Immature natural killer cell (primary cell): ENCODE measurements at regions not wholly inside any gene's neighbourhood (a gene's known extent, or its start where the extent isn't known, plus 50 kb on each side); places are given as distances from the start of the nearest gene placed in this dataset.

Source experiments
- DNase-seq, 3 donors: peaks; one replicate each; pipeline ENCODE4 v3.0.0; 2022; ENCODE audit warnings: mixed read lengths in 1 of 3
- H3K27ac Mint-ChIP-seq, 6 donors: one replicate each; pipeline ENCODE4 v1.8.0; 2020; ENCODE audit warnings: mixed read lengths in 6 of 6, mild to moderate bottlenecking in 5 of 6, inconsistent platforms in 4 of 6, moderate library complexity in 3 of 6
- H3K27me3 Mint-ChIP-seq, 3 donors: one replicate each; pipeline ENCODE4 v1.8.0; 2020 to 2021; ENCODE audit warnings: low read depth in 3 of 3, mild to moderate bottlenecking in 3 of 3, mixed read lengths in 3 of 3, moderate library complexity in 3 of 3, inconsistent platforms in 1 of 3
- H3K36me3 Mint-ChIP-seq, 3 donors: one replicate each; pipeline ENCODE4 v1.8.0; 2020; ENCODE audit warnings: mixed read lengths in 3 of 3, inconsistent platforms in 2 of 3, mild to moderate bottlenecking in 2 of 3
- H3K4me1 Mint-ChIP-seq, 2 donors: one replicate each; pipeline ENCODE4 v1.8.0; 2020; ENCODE audit warnings: inconsistent platforms in 2 of 2, mild to moderate bottlenecking in 2 of 2, mixed read lengths in 2 of 2, moderate library complexity in 1 of 2
- H3K4me3 Mint-ChIP-seq, 5 donors: one replicate each; pipeline ENCODE4 v1.8.0; 2020; ENCODE audit warnings: mild to moderate bottlenecking in 5 of 5, mixed read lengths in 5 of 5, inconsistent platforms in 3 of 5, moderate library complexity in 3 of 5
- H3K9me3 Mint-ChIP-seq, 6 donors: one replicate each; pipeline ENCODE4 v1.8.0; 2020; ENCODE audit warnings: mild to moderate bottlenecking in 6 of 6, mixed read lengths in 6 of 6, inconsistent platforms in 4 of 6, moderate library complexity in 3 of 6

DNA sequence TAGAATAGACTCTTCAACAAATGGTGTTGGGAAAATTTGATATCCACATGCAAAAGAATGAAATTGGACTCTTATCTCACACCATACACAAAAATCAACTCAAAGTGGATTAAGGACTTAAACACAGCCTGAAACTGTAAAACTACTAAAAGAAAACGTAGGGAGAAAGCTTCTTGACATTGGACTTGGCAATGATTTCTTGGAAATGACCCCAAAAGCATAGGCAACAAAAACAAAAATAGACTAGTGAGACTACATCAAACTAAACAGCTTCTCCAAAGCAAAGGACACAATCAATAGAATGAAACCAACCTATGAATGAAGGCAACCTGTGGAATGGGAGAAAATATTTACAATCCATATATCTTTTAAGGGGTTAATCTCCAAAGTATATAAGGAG lies 94.7 kb upstream of the INTU start:
- Mint-ChIP-seq H3K4me3 (no peak overlapping the region), H3K27ac (no peak overlapping the region), H3K27me3 (peaks cover 0 to 5% (median 1%) of the 10 kb centered on the region in 3 donors), H3K36me3 (no peaks in the 10 kb centered on the region), H3K9me3 (peaks cover 0 to 8% (median 0%) of the 10 kb centered on the region in 6 donors), H3K4me1 (no peaks in the 10 kb centered on the region)
- no peak for DNase-seq

GRCh38 chr4:127540497-127541025 lies 92.2 kb upstream of the INTU start:
- Mint-ChIP-seq H3K4me3 (no peak overlapping the region), H3K36me3 (no peaks in the 10 kb centered on the region), H3K4me1 (no peaks in the 10 kb centered on the region), H3K27me3 (peaks cover 0 to 5% (median 1%) of the 10 kb centered on the region in 3 donors), H3K27ac (no peak overlapping the region), H3K9me3 (peaks cover 0 to 4% (median 0%) of the 10 kb centered on the region in 6 donors)
- no peak for DNase-seq

GRCh38 chr4:127545271-127545670 lies 87.5 kb upstream of the INTU start:
- peaks cover 0 to 8% (median 2%) of the 10 kb centered on the region in 3 donors for H3K27me3 Mint-ChIP-seq
- H3K4me1 Mint-ChIP-seq, result no peaks in the 10 kb centered on the region
- no peaks in the 10 kb centered on the region for H3K36me3 Mint-ChIP-seq
- no peak overlapping the region for H3K4me3 Mint-ChIP-seq
- H3K9me3 Mint-ChIP-seq, result peaks cover 0 to 4% (median under 1%) of the 10 kb centered on the region in 6 donors
- DNase-seq, result no peak
- H3K27ac Mint-ChIP-seq, result no peak overlapping the region

GRCh38 chr4:127548990-127549925 lies 83.5 kb upstream of the INTU start:
- Mint-ChIP-seq H3K4me1 (no peaks in the 10 kb centered on the region), H3K4me3 (no peak overlapping the region), H3K27me3 (peaks cover 0 to 6% (median 2%) of the 10 kb centered on the region in 3 donors), H3K27ac (no peak overlapping the region), H3K9me3 (peaks cover 0 to 4% (median 2%) of the 10 kb centered on the region in 6 donors), H3K36me3 (no peaks in the 10 kb centered on the region)
- no peak for DNase-seq

- Mint-ChIP-seq H3K9me3 (peaks cover 0 to 4% (median under 1%) of the 10 kb centered on the region in 6 donors), H3K4me1 (no peaks in the 10 kb centered on the region), H3K27me3 (no peaks in the 10 kb centered on the region), H3K27ac (no peak overlapping the region), H3K36me3 (no peaks in the 10 kb centered on the region), H3K4me3 (no peak overlapping the region)
- DNase-seq, result no peak
These were observed 77.7 kb upstream of the INTU start for GRCh38 chr4:127555106-127555505.

GRCh38 chr4:127558088-127558487 lies 74.7 kb upstream of the INTU start:
- no peak overlapping the region for H3K4me3 Mint-ChIP-seq
- peaks cover 0 to 6% (median 0%) of the 10 kb centered on the region in 6 donors for H3K9me3 Mint-ChIP-seq
- peaks cover 0 to 2% (median 0%) of the 10 kb centered on the region in 3 donors for H3K27me3 Mint-ChIP-seq
- no peaks in the 10 kb centered on the region for H3K36me3 Mint-ChIP-seq
- DNase-seq, result no peak
- no peaks in the 10 kb centered on the region for H3K4me1 Mint-ChIP-seq
- no peak overlapping the region for H3K27ac Mint-ChIP-seq

DNA sequence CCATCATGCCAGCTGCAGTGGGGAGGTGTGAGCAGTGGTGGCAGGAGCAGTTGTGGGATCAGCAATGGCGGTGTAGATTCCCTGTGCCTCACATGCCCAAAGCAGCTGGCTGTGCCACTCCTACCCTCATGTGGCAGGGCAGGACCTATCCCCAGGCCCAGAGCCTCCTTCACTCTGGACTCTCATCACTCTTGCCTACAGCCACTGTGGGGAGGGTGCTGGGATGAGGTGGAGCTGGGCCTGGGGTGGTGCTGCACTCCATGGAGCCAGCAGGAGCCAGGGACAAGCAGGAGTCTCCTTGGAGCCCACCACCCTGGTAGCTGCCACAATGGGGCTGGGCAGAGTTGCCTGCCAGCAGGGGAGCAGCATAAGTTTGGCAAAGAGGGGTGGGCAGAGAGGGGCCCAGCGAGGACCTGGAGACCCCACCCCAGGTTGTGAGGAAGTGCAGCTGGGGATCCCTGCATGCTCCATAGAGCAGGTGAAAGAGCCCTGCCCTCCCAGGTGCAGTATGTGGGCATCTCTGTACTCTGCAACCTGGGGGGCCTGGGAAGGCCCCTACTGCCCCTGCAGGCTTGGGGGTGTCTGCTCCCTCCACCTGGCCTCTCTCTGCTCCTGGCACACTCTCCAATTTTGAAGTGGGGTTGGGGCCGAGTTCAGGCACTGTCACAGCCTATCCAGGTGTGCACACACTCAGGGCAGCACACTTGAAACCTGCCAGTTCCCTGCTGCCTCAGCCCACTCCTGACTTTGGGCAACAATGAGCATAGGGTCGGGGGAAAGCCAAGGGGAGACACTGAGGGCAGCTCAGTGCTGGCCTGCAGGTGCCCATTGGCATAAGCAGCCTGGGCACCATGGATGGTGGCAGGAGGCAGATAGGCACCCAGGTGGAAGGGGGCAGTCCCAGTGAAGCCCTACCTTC lies 74.0 kb upstream of the INTU start:
- Mint-ChIP-seq H3K4me1 (no peaks in the 10 kb centered on the region), H3K36me3 (no peaks in the 10 kb centered on the region), H3K9me3 (peaks cover 0 to 6% (median 0%) of the 10 kb centered on the region in 6 donors)

DNA sequence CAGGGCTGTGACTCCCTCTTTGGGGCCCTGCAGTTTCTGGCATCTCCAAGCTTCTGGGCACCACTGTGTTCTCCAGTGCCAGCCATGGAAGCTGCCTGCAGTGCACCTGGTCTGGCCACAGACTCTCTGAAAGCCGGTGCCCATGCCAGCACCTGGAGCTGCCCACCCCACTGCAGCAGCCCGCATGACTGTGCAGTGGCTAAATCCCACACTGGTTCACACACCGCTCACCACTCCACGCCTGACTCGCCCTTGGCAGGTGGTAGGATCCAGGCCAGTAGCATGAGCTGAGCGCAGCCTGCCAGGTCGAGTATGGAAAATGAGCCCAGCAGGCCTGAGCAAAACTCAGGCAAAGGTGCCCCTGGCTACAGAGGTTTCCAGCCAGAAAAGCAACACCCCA lies 72.8 kb upstream of the INTU start:
- DNase-seq, result no peak
- Mint-ChIP-seq H3K27me3 (peaks cover 0 to 2% (median 0%) of the 10 kb centered on the region in 3 donors), H3K27ac (no peak overlapping the region), H3K4me3 (no peak overlapping the region), H3K36me3 (no peaks in the 10 kb centered on the region), H3K9me3 (peaks cover 0 to 6% (median 0%) of the 10 kb centered on the region in 6 donors), H3K4me1 (no peaks in the 10 kb centered on the region)

More for the DNA sequence above, 74.0 kb upstream of the INTU start:
- H3K27ac Mint-ChIP-seq, result no peak overlapping the region
- H3K27me3 Mint-ChIP-seq, result peaks cover 0 to 2% (median 0%) of the 10 kb centered on the region in 3 donors
- no peak for DNase-seq
- H3K4me3 Mint-ChIP-seq, result no peak overlapping the region

- Mint-ChIP-seq H3K27ac (no peak overlapping the region), H3K9me3 (peaks cover 0 to 6% (median under 1%) of the 10 kb centered on the region in 6 donors), H3K36me3 (no peaks in the 10 kb centered on the region), H3K27me3 (peaks cover 0 to 2% (median 0%) of the 10 kb centered on the region in 3 donors), H3K4me1 (no peaks in the 10 kb centered on the region), H3K4me3 (no peak overlapping the region)
- no peak for DNase-seq
These were observed 72.0 kb upstream of the INTU start for GRCh38 chr4:127560755-127561154.

DNA sequence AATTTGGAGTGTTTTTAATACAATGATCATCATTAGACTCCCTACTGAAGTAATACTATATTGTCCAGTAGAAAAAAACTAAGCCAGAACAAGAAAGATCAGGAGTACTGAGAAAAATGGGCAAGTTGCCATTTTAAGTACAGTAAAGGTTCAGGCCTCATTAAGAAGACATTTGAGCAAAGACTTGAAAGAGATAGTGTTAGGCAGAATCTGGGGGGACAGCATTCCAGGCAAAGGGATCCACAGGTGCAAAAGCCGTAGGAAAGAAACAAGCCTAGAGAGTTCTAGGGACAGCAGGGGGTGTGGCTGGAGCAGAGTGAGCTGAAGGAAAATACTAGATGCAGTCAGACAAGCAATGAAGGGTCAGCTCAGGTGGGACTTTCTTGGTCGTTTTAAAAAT lies 58.1 kb upstream of the INTU start:
- Mint-ChIP-seq H3K27me3 (peaks cover 0 to 4% (median 0%) of the 10 kb centered on the region in 3 donors), H3K4me1 (no peaks in the 10 kb centered on the region), H3K9me3 (peaks cover 0 to 5% (median 2%) of the 10 kb centered on the region in 6 donors), H3K27ac (no peak overlapping the region), H3K36me3 (no peaks in the 10 kb centered on the region), H3K4me3 (no peak overlapping the region)
- no peak for DNase-seq

DNA sequence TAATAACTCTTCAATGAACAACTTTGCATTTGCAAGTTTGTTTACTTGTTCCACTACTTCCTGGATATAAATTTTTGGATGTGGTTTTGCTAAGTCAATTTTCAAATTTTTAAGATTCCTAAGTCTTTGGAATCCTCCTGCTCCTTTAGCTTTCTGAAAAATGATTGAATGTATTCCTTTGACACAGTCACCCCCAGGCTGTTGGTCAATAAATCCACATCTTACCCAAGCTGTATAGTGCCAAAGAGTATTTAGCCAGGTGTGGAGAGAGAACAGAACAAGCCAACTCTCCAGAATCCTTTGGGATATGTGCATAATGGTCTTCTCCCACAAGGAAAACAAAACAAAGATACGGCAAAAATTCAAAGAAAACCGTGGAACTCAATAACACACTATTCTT lies 56.9 kb upstream of the INTU start:
- peaks cover 0 to 6% (median 2%) of the 10 kb centered on the region in 6 donors for H3K9me3 Mint-ChIP-seq
- no peak overlapping the region for H3K4me3 Mint-ChIP-seq
- H3K27ac Mint-ChIP-seq, result no peak overlapping the region

DNA sequence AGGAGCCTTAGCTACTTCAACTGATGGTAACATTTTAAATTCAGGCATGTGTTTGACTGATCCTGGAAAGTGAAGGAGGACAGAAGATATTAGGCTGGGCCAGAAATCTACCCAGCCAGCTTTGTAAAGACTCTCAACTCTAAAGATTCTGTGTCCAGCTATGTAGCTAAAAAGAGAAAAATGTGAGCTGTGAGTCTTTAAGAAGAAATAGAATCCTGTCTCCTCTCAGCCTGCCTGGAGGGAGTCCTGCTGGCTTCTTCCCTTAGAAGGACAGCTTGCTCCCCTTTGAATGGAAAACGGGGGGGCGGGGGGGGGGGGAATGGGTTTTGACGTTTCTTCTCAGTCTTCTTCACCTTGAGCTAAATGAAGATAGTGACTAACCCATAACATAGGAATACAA lies 54.3 kb upstream of the INTU start:
- Mint-ChIP-seq H3K9me3 (peaks cover 0 to 8% (median 1%) of the 10 kb centered on the region in 6 donors), H3K4me1 (no peaks in the 10 kb centered on the region), H3K36me3 (peaks cover 0 to 3% (median 0%) of the 10 kb centered on the region in 3 donors), H3K27me3 (peaks cover 0 to 4% (median 4%) of the 10 kb centered on the region in 3 donors), H3K27ac (no peak overlapping the region), H3K4me3 (no peak overlapping the region)
- DNase-seq, result no peak

More for the DNA sequence above, 56.9 kb upstream of the INTU start:
- no peak for DNase-seq
- H3K27me3 Mint-ChIP-seq, result peaks cover 0 to 4% (median 2%) of the 10 kb centered on the region in 3 donors
- H3K4me1 Mint-ChIP-seq, result no peaks in the 10 kb centered on the region
- peaks cover 0 to 3% (median 0%) of the 10 kb centered on the region in 3 donors for H3K36me3 Mint-ChIP-seq

DNA sequence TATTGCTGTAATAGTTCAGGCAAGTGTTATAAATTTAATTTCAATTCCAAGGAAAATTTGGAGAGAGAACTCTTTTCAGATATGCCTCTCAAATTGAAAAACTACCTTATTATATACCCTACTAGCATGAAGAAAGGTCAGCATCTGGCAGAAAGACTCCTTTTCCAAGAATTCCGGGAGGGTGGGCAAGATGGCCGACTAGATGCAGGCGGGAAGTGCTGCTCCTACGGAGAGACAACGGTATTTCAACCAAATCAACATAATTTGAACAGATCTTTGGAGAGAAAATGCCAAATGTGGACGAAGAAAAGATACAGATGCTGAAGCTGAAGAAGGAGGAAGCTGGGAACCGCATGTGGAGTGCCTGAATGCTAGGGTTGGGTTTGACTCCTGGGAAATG lies 53.8 kb upstream of the INTU start:
- peaks cover 0 to 8% (median 1%) of the 10 kb centered on the region in 6 donors for H3K9me3 Mint-ChIP-seq
- H3K27me3 Mint-ChIP-seq, result peaks cover 0 to 4% (median 4%) of the 10 kb centered on the region in 3 donors
- no peak overlapping the region for H3K27ac Mint-ChIP-seq
- no peak for DNase-seq
- no peak overlapping the region for H3K4me3 Mint-ChIP-seq
- peaks cover 0 to 3% (median 0%) of the 10 kb centered on the region in 3 donors for H3K36me3 Mint-ChIP-seq
- no peaks in the 10 kb centered on the region for H3K4me1 Mint-ChIP-seq
